HG03439 (cell line): ENCODE measurements at regions not wholly inside any gene's neighbourhood (a gene's known extent, or its start where the extent isn't known, plus 50 kb on each side); places are given as distances from the start of the nearest gene placed in this dataset.
A peak's percentile ranks its signal among the peaks of the same experiment; 100 is the strongest.

Experiments
- ATAC-seq: cut with Tn5 transposase; IDR thresholded peaks from one replicate; pipeline ENCODE4 v1.9.1; 2021; ENCODE audit warnings: mild to moderate bottlenecking, moderate library complexity; ENCODE audit not compliant: unreplicated experiment

GRCh38 chr1:217214551-217214950 lies 416.3 kb downstream of the GPATCH2 start:
- no peak for ATAC-seq

- ATAC-seq: peak; percentile 64
Observed at GRCh38 chr1:217211486-217211885, 419.4 kb downstream of the GPATCH2 start.

- no peak for ATAC-seq
Observed at GRCh38 chr1:217205578-217205977, 425.3 kb downstream of the GPATCH2 start.

GRCh38 chr1:217196616-217197015 lies 434.3 kb downstream of the GPATCH2 start:
- no peak for ATAC-seq

GRCh38 chr1:217193151-217193550 lies 437.7 kb downstream of the GPATCH2 start:
- ATAC-seq: no peak

GRCh38 chr1:217191441-217191840 lies 439.4 kb downstream of the GPATCH2 start:
- ATAC-seq: no peak

- ATAC-seq: no peak
Observed at GRCh38 chr1:217190359-217190758, 440.5 kb downstream of the GPATCH2 start.

- ATAC-seq: no peak
Observed at GRCh38 chr1:217189362-217189761, 441.5 kb downstream of the GPATCH2 start.

- ATAC-seq: no peak
Observed at GRCh38 chr1:217188280-217189237, 442.3 kb downstream of the GPATCH2 start.

GRCh38 chr1:217186664-217187063 lies 444.2 kb downstream of the GPATCH2 start:
- ATAC-seq: no peak

- no peak for ATAC-seq
Observed at GRCh38 chr1:217184854-217185253, 446.0 kb downstream of the GPATCH2 start.

- ATAC-seq: no peak
Observed at GRCh38 chr1:217182992-217183391, 447.9 kb downstream of the GPATCH2 start.

- no peak for ATAC-seq
Observed at GRCh38 chr1:217181756-217182155, 449.1 kb downstream of the GPATCH2 start.

GRCh38 chr1:217181176-217181746 lies 449.6 kb downstream of the GPATCH2 start:
- no peak for ATAC-seq

GRCh38 chr1:217180443-217180842 lies 450.4 kb downstream of the GPATCH2 start:
- ATAC-seq: no peak

- no peak for ATAC-seq
Observed at GRCh38 chr1:217164403-217164802, 441.2 kb upstream of the ESRRG start.

GRCh38 chr1:217153361-217153760 lies 430.1 kb upstream of the ESRRG start:
- no peak for ATAC-seq

- no peak for ATAC-seq
Observed at GRCh38 chr1:217150366-217150765, 427.1 kb upstream of the ESRRG start.

- no peak for ATAC-seq
Observed at GRCh38 chr1:217149791-217150190, 426.6 kb upstream of the ESRRG start.

- no peak for ATAC-seq
Observed at GRCh38 chr1:217141711-217142110, 418.5 kb upstream of the ESRRG start.

GRCh38 chr1:217140041-217140901 lies 417.0 kb upstream of the ESRRG start:
- ATAC-seq: no peak
